ENCODE measurements at regions not wholly inside any gene's neighbourhood (a gene's known extent, or its start where the extent isn't known, plus 50 kb on each side); places are given as distances from the start of the nearest gene placed in this dataset.

- Histone ChIP-seq H3K79me2 (ENCODE audit: low read length) (no peaks in the 10 kb centered on the region), H4K20me1 (ENCODE audit: insufficient read depth, low read length) (no peaks in the 10 kb centered on the region), H3K4me3 (ENCODE audit: low read length) (no peak overlapping the region), H3K4me1 (ENCODE audit: low read length) (no peaks in the 10 kb centered on the region), H3K27me3 (ENCODE audit: low read depth, low read length) (peaks cover 2% of the 10 kb centered on the region; the same call in 1 of the 2 replicates), H3K27ac (ENCODE audit: low read length) (no peak overlapping the region), H2AFZ (ENCODE audit: low read depth, low read length) (no peak overlapping the region), H3K9me3 (ENCODE audit: insufficient read depth, low read length) (no peaks in the 10 kb centered on the region), H3K4me2 (ENCODE audit: low read length) (no peak overlapping the region), H3K36me3 (replicated peaks; ENCODE audit: low read depth, low read length) (no peaks in the 10 kb centered on the region), H3K9ac (ENCODE audit: low read length) (no peak overlapping the region)
- TF ChIP-seq EZH2phosphoT487 (IDR thresholded peaks at IDR 0.05; ENCODE audit: low read depth) = no peak
- TF ChIP-seq, protein P1, sequence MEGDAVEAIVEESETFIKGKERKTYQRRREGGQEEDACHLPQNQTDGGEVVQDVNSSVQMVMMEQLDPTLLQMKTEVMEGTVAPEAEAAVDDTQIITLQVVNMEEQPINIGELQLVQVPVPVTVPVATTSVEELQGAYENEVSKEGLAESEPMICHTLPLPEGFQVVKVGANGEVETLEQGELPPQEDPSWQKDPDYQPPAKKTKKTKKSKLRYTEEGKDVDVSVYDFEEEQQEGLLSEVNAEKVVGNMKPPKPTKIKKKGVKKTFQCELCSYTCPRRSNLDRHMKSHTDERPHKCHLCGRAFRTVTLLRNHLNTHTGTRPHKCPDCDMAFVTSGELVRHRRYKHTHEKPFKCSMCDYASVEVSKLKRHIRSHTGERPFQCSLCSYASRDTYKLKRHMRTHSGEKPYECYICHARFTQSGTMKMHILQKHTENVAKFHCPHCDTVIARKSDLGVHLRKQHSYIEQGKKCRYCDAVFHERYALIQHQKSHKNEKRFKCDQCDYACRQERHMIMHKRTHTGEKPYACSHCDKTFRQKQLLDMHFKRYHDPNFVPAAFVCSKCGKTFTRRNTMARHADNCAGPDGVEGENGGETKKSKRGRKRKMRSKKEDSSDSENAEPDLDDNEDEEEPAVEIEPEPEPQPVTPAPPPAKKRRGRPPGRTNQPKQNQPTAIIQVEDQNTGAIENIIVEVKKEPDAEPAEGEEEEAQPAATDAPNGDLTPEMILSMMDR (IDR thresholded peaks at IDR 0.05; ENCODE audit: low read depth, low read length) = no peak
Measured at GRCh38 chr17:77719806-77720205, 238.7 kb upstream of the TNRC6C start.

- no peak overlapping the region for H3K27ac ChIP-seq (ENCODE audit: low read length)
- H3K4me3 ChIP-seq (ENCODE audit: low read length) = no peak overlapping the region
- TF ChIP-seq, protein P1 (IDR thresholded peaks at IDR 0.05; ENCODE audit: low read depth, low read length) = no peak
- TF ChIP-seq EZH2phosphoT487 (IDR thresholded peaks at IDR 0.05; ENCODE audit: low read depth) = no peak
- H3K9ac ChIP-seq (ENCODE audit: low read length) = no peak overlapping the region
- no peaks in the 10 kb centered on the region for H3K36me3 ChIP-seq (replicated peaks; ENCODE audit: low read depth, low read length)
- H4K20me1 ChIP-seq (ENCODE audit: insufficient read depth, low read length) = no peaks in the 10 kb centered on the region
- H3K4me1 ChIP-seq (ENCODE audit: low read length) = no peaks in the 10 kb centered on the region
- no peaks in the 10 kb centered on the region for H3K79me2 ChIP-seq (ENCODE audit: low read length)
- peaks cover 6% of the 10 kb centered on the region for H3K27me3 ChIP-seq (ENCODE audit: low read depth, low read length)
- no peak overlapping the region for H2AFZ ChIP-seq (ENCODE audit: low read depth, low read length)
- no peak overlapping the region for H3K4me2 ChIP-seq (ENCODE audit: low read length)
- H3K9me3 ChIP-seq (ENCODE audit: insufficient read depth, low read length) = no peaks in the 10 kb centered on the region
Measured at GRCh38 chr17:77720946-77721845, 237.3 kb upstream of the TNRC6C start.

DNA sequence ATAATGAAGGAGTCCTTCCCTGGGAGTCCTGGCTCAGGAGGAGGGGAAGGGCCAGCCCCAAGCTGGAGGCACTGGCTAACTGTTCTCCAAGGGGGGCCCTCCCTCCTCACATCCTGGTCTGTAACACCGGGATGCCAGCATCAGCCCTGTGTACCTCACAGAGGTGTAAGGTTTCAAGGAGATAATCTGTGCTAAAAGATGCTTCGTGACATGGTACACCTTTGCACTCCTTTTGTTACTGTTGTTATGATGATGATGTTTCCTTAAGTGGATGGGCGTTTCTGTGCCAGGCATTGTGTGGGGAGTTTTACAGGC, 236.7 kb upstream of the TNRC6C start:
- Histone ChIP-seq H3K4me1 (ENCODE audit: low read length) (no peaks in the 10 kb centered on the region), H3K36me3 (replicated peaks; ENCODE audit: low read depth, low read length) (no peaks in the 10 kb centered on the region), H3K27ac (ENCODE audit: low read length) (no peak overlapping the region)

DNA sequence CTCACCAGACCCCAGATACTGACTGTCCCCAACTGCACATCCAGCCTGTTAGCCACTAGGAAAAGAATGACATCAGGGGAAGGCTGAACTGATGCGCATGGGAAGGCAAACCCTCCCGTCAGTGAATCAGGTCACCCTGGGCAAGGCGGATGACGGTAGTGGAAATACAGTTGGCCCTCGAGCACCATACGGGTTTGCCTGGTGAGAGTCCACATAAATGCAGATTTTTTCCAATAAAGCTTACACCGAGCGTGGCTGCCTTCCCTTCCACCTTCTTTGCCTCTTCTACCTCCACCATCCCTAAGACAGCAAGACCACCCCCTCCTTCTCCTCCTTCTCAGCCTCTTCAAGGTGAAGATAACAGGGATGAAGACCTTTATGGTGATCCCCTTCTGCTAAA, 236.1 kb upstream of the TNRC6C start:
- no peak overlapping the region for H2AFZ ChIP-seq (ENCODE audit: low read depth, low read length)
- peaks cover 7% of the 10 kb centered on the region for H3K27me3 ChIP-seq (ENCODE audit: low read depth, low read length)
- H3K4me1 ChIP-seq (ENCODE audit: low read length) = no peaks in the 10 kb centered on the region
- TF ChIP-seq, protein P1 (IDR thresholded peaks at IDR 0.05; ENCODE audit: low read depth, low read length) = no peak
- no peak for TF ChIP-seq EZH2phosphoT487 (IDR thresholded peaks at IDR 0.05; ENCODE audit: low read depth)
- H3K9ac ChIP-seq (ENCODE audit: low read length) = no peak overlapping the region
- H3K4me3 ChIP-seq (ENCODE audit: low read length) = no peak overlapping the region
- no peaks in the 10 kb centered on the region for H4K20me1 ChIP-seq (ENCODE audit: insufficient read depth, low read length)
- no peaks in the 10 kb centered on the region for H3K36me3 ChIP-seq (replicated peaks; ENCODE audit: low read depth, low read length)
- no peaks in the 10 kb centered on the region for H3K9me3 ChIP-seq (ENCODE audit: insufficient read depth, low read length)
- H3K79me2 ChIP-seq (ENCODE audit: low read length) = no peaks in the 10 kb centered on the region
- H3K27ac ChIP-seq (ENCODE audit: low read length) = no peak overlapping the region
- H3K4me2 ChIP-seq (ENCODE audit: low read length) = no peak overlapping the region

More for the DNA sequence above, 236.7 kb upstream of the TNRC6C start:
- H3K4me3 ChIP-seq (ENCODE audit: low read length) = no peak overlapping the region
- no peaks in the 10 kb centered on the region for H4K20me1 ChIP-seq (ENCODE audit: insufficient read depth, low read length)
- H3K27me3 ChIP-seq (ENCODE audit: low read depth, low read length) = peaks cover 7% of the 10 kb centered on the region
- H2AFZ ChIP-seq (ENCODE audit: low read depth, low read length) = no peak overlapping the region
- H3K9me3 ChIP-seq (ENCODE audit: insufficient read depth, low read length) = no peaks in the 10 kb centered on the region
- H3K4me2 ChIP-seq (ENCODE audit: low read length) = no peak overlapping the region
- TF ChIP-seq, protein P1 (IDR thresholded peaks at IDR 0.05; ENCODE audit: low read depth, low read length) = no peak
- TF ChIP-seq EZH2phosphoT487 (IDR thresholded peaks at IDR 0.05; ENCODE audit: low read depth) = no peak
- H3K79me2 ChIP-seq (ENCODE audit: low read length) = no peaks in the 10 kb centered on the region
- H3K9ac ChIP-seq (ENCODE audit: low read length) = no peak overlapping the region

All from OCI-LY3 (cell line).